ENCODE measurements at regions not wholly inside any gene's neighbourhood (a gene's known extent, or its start where the extent isn't known, plus 50 kb on each side); places are given as distances from the start of the nearest gene placed in this dataset.

DNA sequence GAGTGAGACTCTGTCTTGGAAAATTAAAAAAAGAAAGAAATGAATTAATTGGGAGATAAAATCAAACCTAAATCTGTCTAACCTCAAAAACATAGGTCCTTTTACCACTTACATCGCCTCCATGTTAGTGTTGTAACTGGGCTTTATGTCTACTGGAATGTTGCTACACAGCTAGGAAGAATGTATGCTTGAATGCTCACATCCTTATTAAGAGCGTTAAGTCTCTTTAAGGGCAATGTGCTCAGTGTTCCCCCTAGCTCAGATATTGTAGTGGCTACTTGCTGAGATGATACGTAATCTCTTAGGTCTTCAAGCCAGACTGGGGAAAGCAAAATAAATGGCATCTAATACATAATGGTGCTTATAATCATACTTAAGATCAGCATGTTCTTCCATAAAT lies 1072.8 kb downstream of the PDHA2 start:
- WGBS (ENCODE audit: insufficient coverage, insufficient replicate concordance, low lambda C conversion rate, missing lambda C conversion rate): 25% methylated on average over 3 of the region's 3 CpGs
- BruUV-seq (replicated peaks): no TSS peak
- TF ChIP-seq RELB (IDR thresholded peaks at IDR 0.05; ENCODE audit: low read depth) (no peak), POLR2AphosphoS2 (IDR thresholded peaks at IDR 0.05; ENCODE audit: low read depth, low read length) (no peak), ZNF24 (IDR thresholded peaks at IDR 0.05) (no peak), SRF (IDR thresholded peaks at IDR 0.05; ENCODE audit: low read depth in 2 of 2, low read length in 2 of 2) (no peak)
- TF ChIP-seq, protein P1, sequence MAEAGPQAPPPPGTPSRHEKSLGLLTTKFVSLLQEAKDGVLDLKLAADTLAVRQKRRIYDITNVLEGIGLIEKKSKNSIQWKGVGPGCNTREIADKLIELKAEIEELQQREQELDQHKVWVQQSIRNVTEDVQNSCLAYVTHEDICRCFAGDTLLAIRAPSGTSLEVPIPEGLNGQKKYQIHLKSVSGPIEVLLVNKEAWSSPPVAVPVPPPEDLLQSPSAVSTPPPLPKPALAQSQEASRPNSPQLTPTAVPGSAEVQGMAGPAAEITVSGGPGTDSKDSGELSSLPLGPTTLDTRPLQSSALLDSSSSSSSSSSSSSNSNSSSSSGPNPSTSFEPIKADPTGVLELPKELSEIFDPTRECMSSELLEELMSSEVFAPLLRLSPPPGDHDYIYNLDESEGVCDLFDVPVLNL (IDR thresholded peaks at IDR 0.05; ENCODE audit: low read depth, low read length): no peak
- TF ChIP-seq, protein P2, sequence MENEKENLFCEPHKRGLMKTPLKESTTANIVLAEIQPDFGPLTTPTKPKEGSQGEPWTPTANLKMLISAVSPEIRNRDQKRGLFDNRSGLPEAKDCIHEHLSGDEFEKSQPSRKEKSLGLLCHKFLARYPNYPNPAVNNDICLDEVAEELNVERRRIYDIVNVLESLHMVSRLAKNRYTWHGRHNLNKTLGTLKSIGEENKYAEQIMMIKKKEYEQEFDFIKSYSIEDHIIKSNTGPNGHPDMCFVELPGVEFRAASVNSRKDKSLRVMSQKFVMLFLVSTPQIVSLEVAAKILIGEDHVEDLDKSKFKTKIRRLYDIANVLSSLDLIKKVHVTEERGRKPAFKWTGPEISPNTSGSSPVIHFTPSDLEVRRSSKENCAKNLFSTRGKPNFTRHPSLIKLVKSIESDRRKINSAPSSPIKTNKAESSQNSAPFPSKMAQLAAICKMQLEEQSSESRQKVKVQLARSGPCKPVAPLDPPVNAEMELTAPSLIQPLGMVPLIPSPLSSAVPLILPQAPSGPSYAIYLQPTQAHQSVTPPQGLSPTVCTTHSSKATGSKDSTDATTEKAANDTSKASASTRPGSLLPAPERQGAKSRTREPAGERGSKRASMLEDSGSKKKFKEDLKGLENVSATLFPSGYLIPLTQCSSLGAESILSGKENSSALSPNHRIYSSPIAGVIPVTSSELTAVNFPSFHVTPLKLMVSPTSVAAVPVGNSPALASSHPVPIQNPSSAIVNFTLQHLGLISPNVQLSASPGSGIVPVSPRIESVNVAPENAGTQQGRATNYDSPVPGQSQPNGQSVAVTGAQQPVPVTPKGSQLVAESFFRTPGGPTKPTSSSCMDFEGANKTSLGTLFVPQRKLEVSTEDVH (IDR thresholded peaks at IDR 0.05; ENCODE audit: low read depth, partially characterized antibody): no peak
- FAIRE-seq (no peak), ATAC-seq (no peak), DNase-seq (ENCODE audit: low read depth, low spot score) (no peak)
- no peaks in the 10 kb centered on the region for H3K27me3 ChIP-seq (replicated peaks in 1 of 2; ENCODE audit: control insufficient read depth in 2 of 2, insufficient read depth in 2 of 2, low read length in 1 of 2)
- ChIA-PET CTCF (no interaction called here), RAD21 (ENCODE audit: unreplicated experiment) (no interaction called here), SMC1A (ENCODE audit: uncharacterized antibody, unreplicated experiment) (no interaction called here), POLR2A (no interaction called here)
- no peak overlapping the region for H3K4me2 ChIP-seq (ENCODE audit: control insufficient read depth, insufficient read depth)
- no peaks in the 10 kb centered on the region for H3K4me1 ChIP-seq (ENCODE audit: control insufficient read depth, insufficient read depth, low read length)
- no peak overlapping the region for H3K4me3 ChIP-seq
- intact Hi-C loops (cut with micrococcal nuclease; ENCODE audit: unreplicated experiment) (no loop called here), in situ Hi-C loops (cut with MboI) (no loop called here)
- H4K20me1 ChIP-seq (ENCODE audit: control insufficient read depth, insufficient read depth): no peaks in the 10 kb centered on the region
- H3K9me3 ChIP-seq (replicated peaks; ENCODE audit: control insufficient read depth, insufficient read depth, low read length): no peaks in the 10 kb centered on the region
- no peak overlapping the region for H2AFZ ChIP-seq (ENCODE audit: control insufficient read depth, low read depth, low read length)
- no peak overlapping the region for H3K9ac ChIP-seq (ENCODE audit: control insufficient read depth, insufficient read depth, low read length)
- H3K27ac ChIP-seq (ENCODE audit: control insufficient read depth, insufficient read depth): no peak overlapping the region
- H3K79me2 ChIP-seq (ENCODE audit: control insufficient read depth, insufficient read depth, low read length): no peaks in the 10 kb centered on the region
- H3K36me3 ChIP-seq (ENCODE audit: control insufficient read depth in 2 of 2, insufficient read depth in 2 of 2, low read length in 1 of 2): no peaks in the 10 kb centered on the region

All from GM12878 (cell line).